ENCODE measurements at regions not wholly inside any gene's neighbourhood (a gene's known extent, or its start where the extent isn't known, plus 50 kb on each side); places are given as distances from the start of the nearest gene placed in this dataset.

DNA sequence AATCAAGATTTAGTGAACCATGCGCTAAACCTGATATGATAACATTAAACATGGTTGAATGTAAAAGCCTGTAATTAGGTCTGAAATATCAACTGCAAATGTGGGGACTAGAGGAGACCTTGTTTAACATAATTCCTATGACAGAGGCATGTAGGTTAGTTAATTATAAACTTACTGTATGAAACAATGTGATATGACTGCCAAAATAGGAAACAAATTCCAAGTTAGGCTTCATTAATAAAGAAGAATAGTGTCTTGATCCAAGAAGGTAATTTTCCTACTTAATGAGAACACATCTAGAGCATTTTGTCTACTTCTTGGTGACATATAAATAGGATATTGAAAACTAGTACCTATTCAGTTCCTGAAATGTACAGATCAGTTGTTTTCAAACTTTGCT, 136.2 kb upstream of the TARS1 start:
- ATAC-seq, result no peak
- Histone ChIP-seq H3K27me3 (ENCODE audit: control insufficient read depth in 2 of 2, insufficient read depth in 2 of 2, low read length in 2 of 2) (no peaks in the 10 kb centered on the region), H2AFZ (ENCODE audit: low read depth, low read length) (no peak overlapping the region), H3K36me3 (ENCODE audit: control insufficient read depth, insufficient read depth, low read length) (no peaks in the 10 kb centered on the region), H3K4me2 (ENCODE audit: insufficient read depth, low read length) (no peak overlapping the region), H3K79me2 (ENCODE audit: control insufficient read depth, insufficient read depth, low read length) (no peaks in the 10 kb centered on the region), H3K4me1 (replicated peaks in 1 of 2; ENCODE audit: control insufficient read depth in 2 of 2, insufficient read depth in 2 of 2, low read length in 2 of 2) (no peaks in the 10 kb centered on the region), H3K27ac (ENCODE audit: extremely low read depth, low read depth, low read length) (no peak overlapping the region), H4K20me1 (replicated peaks; ENCODE audit: control insufficient read depth, insufficient read depth, low read length) (no peaks in the 10 kb centered on the region), H3K9me3 (replicated peaks; ENCODE audit: control insufficient read depth, insufficient read depth, low read depth, low read length) (no peaks in the 10 kb centered on the region), H3K9ac (ENCODE audit: insufficient read depth in 1 of 2, low read depth in 2 of 2, low read length in 2 of 2) (no peak overlapping the region), H3K4me3 (no peak overlapping the region), H3K9me1 (ENCODE audit: control insufficient read depth, insufficient read depth, low read length) (no peaks in the 10 kb centered on the region)
- ChIA-PET CTCF (ENCODE audit: low intra/inter-chr PET ratio) (no interaction called here), POLR2A (no interaction called here)
- 50% methylated on average over 1 of the region's 1 CpG for WGBS (ENCODE audit: insufficient coverage, low coverage, missing lambda C conversion rate)
- intact Hi-C loops (cut with micrococcal nuclease), result no loop called here
- TF ChIP-seq NRF1 (conservative IDR thresholded peaks at IDR 0.05 in 1 of 2, IDR thresholded peaks at IDR 0.05 in 1 of 2) (no peak), HMGXB4 (CRISPR knock-in tag; IDR thresholded peaks at IDR 0.05) (no peak), TGIF2 (CRISPR knock-in tag; IDR thresholded peaks at IDR 0.05) (no peak), RBM22 (IDR thresholded peaks at IDR 0.05; ENCODE audit: low read depth, low read length, poor library complexity, severe bottlenecking) (no peak), ZNF586 (CRISPR knock-in tag; conservative IDR thresholded peaks at IDR 0.05) (no peak), ZFP30 (CRISPR knock-in tag; IDR thresholded peaks at IDR 0.05; ENCODE audit: borderline replicate concordance) (no peak), BMI1 (IDR thresholded peaks at IDR 0.05; ENCODE audit: low read length) (no peak), HOMEZ (CRISPR knock-in tag; IDR thresholded peaks at IDR 0.05) (no peak), NFRKB (IDR thresholded peaks at IDR 0.05; ENCODE audit: low read depth) (no peak), ZNF717 (CRISPR knock-in tag; IDR thresholded peaks at IDR 0.05) (no peak), ZNF280A (IDR thresholded peaks at IDR 0.05; ENCODE audit: low read depth, partially characterized antibody) (no peak), ZNF324 (CRISPR knock-in tag; IDR thresholded peaks at IDR 0.05) (no peak), ERF (CRISPR knock-in tag; IDR thresholded peaks at IDR 0.05) (no peak), ZNF511 (CRISPR knock-in tag; IDR thresholded peaks at IDR 0.05) (no peak)
- no peak for DNase-seq (ENCODE audit: extremely low read depth in 1 of 4, low spot score in 3 of 4)
- no peak for FAIRE-seq
- no TSS peak for BruUV-seq (replicated peaks)
- in situ Hi-C loops (cut with MboI), result no loop called here
